WI38 (cell line): ENCODE measurements at regions not wholly inside any gene's neighbourhood (a gene's known extent, or its start where the extent isn't known, plus 50 kb on each side); places are given as distances from the start of the nearest gene placed in this dataset.

Source experiments
- H3K4me3 ChIP-seq: 2 replicates; pipeline ENCODE4 v1.5.1; 2011; ENCODE audit warnings: low read depth, mild to moderate bottlenecking, control low read depth, low read length
- CTCF ChIP-seq: IDR thresholded peaks from 2 replicates; pipeline ENCODE4 v1.5.1; 2012; ENCODE audit warnings: low read depth, mild to moderate bottlenecking, control low read depth, low read length

GRCh38 chr11:112412383-112412782, 151.7 kb upstream of the PLET1 start:
- no peak overlapping the region for H3K4me3 ChIP-seq

GRCh38 chr11:112417339-112417738, 156.7 kb upstream of the PLET1 start:
- no peak for TF ChIP-seq CTCF
- H3K4me3 ChIP-seq: no peak overlapping the region

More at GRCh38 chr11:112412383-112412782, 151.7 kb upstream of the PLET1 start:
- TF ChIP-seq CTCF: no peak

GRCh38 chr11:112418438-112418837, 157.8 kb upstream of the PLET1 start:
- H3K4me3 ChIP-seq: no peak overlapping the region
- TF ChIP-seq CTCF: no peak

GRCh38 chr11:112421879-112422278, 161.2 kb upstream of the PLET1 start:
- TF ChIP-seq CTCF: no peak
- no peak overlapping the region for H3K4me3 ChIP-seq

GRCh38 chr11:112425121-112425520, 164.5 kb upstream of the PLET1 start:
- H3K4me3 ChIP-seq: no peak overlapping the region
- TF ChIP-seq CTCF: no peak

GRCh38 chr11:112437096-112437495, 176.4 kb upstream of the PLET1 start:
- no peak for TF ChIP-seq CTCF
- no peak overlapping the region for H3K4me3 ChIP-seq

- TF ChIP-seq CTCF: no peak
- no peak overlapping the region for H3K4me3 ChIP-seq
Measured at GRCh38 chr11:112439614-112440013, 179.0 kb upstream of the PLET1 start.
